Transverse colon (tissue), 4 donors: ENCODE measurements at regions not wholly inside any gene's neighbourhood (a gene's known extent, or its start where the extent isn't known, plus 50 kb on each side); places are given as distances from the start of the nearest gene placed in this dataset.

Source experiments
- DNase-seq: peaks from one replicate; pipeline ENCODE4 v3.0.0-alpha.2; 2019
- H3K27ac ChIP-seq, 4 donors: fragments of 200-600 bp; sonication (generic); 2 replicates each; pipeline ENCODE4 v1.5.1; 2016 to 2018; ENCODE audit warnings: inconsistent platforms in 4 of 4
- H3K27me3 ChIP-seq: fragments of 200-600 bp; sonication (generic); 2 replicates; pipeline ENCODE4 v1.5.1; 2017; ENCODE audit warnings: inconsistent platforms
- H3K36me3 ChIP-seq, 4 donors: fragments of 200-600 bp; sonication (generic); 2 replicates each; pipeline ENCODE4 v1.5.1; 2017 to 2019; ENCODE audit warnings: inconsistent platforms in 4 of 4
- H3K4me1 ChIP-seq, 4 donors: fragments of 200-600 bp; sonication (generic); 2 replicates each; pipeline ENCODE4 v1.5.1; 2017 to 2020; ENCODE audit warnings: inconsistent platforms in 4 of 4
- H3K4me3 ChIP-seq, 4 donors: fragments of 200-600 bp; sonication (generic); 1 replicate in 1 of 4; 2 replicates in 3 of 4; pipeline versions ENCODE4 v1.5.1 to v1.6.1; 2017 to 2019; ENCODE audit warnings: inconsistent platforms in 4 of 4
- H3K9me3 ChIP-seq, 2 donors: fragments of 200-600 bp; sonication (generic); 2 replicates each; pipeline ENCODE4 v1.5.1; 2017 to 2019; ENCODE audit warnings: inconsistent platforms in 2 of 2
- EP300 ChIP-seq: sonication (generic); formaldehyde crosslinking; IDR thresholded peaks from one replicate; pipeline ENCODE4 v1.6.1; 2017; ENCODE audit warnings: antibody characterized with exemption, low read depth
- POLR2A ChIP-seq: fragments of 450-650 bp; IDR thresholded peaks from one replicate; pipeline ENCODE4 v1.6.1; 2016; ENCODE audit warnings: antibody characterized with exemption, mild to moderate bottlenecking, moderate library complexity
- POLR2AphosphoS5 ChIP-seq, 3 donors: sonication (generic); formaldehyde crosslinking; IDR thresholded peaks; one replicate each; pipeline ENCODE4 v1.6.1; 2016; ENCODE audit warnings: antibody characterized with exemption in 3 of 3
- WGBS, 2 donors: methylation state at CpG; one replicate each; pipeline ENCODE4 v1.1.5; 2018; ENCODE audit warnings: low coverage in 1 of 2; 5-methylcytosine and 5-hydroxymethylcytosine counted together
- in situ Hi-C, 4 donors: fragments of 200-750 bp; cut with MboI; loops; one replicate each; pipeline versions ENCODE4 v1.15.0 to v1.15.1; 2017; ENCODE audit warnings: low sequenced_read_pairs in 3 of 4, low pct_ligation_motif_present in 1 of 4, low pct_unique_long_range_greater_than_20kb in 1 of 4
- intact Hi-C: fragments of 100-400 bp; cut with DNase I; formaldehyde crosslinking; loops from one replicate; pipeline ENCODE4 v1.15.1; 2023; ENCODE audit warnings: low total_unique reads
- TF ChIP-seq, protein P1 (sequence below), 5 experiments: fragments of 200-600 bp in 3 of 5; fragments of 450-650 bp in 2 of 5; sonication (generic) in 3 of 5; IDR thresholded peaks; 1 replicate in 2 of 5; 2 replicates in 3 of 5; pipeline ENCODE4 v1.5.1; 2016 to 2017; ENCODE audit warnings: antibody characterized with exemption in 5 of 5, inconsistent platforms in 3 of 5, mild to moderate bottlenecking in 2 of 5, moderate library complexity in 1 of 5

DNA sequence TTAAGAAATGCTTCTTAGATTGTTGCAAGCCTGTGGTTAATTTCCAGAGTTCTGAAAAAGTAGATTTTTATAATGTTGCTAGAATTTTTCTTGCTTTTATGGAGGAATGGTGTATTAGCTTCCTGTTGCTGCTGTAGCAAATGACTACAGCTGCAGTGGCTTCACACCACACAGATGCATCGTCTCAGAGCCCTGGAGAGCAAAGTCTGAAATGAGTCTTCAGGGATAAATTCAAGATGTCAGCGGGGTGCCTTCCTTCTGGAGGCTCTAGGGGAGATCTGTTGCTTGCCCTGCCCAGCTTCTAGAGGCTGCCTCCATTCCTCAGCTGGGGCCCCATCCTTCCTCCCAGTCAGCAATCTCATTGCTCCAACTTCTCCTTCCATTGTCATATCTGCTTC is 187.8 kb downstream of the ZNF516 start:
- no peaks in the 10 kb centered on the region for H3K9me3 ChIP-seq
- DNase-seq, result no peak
- H3K27me3 ChIP-seq, result no peaks in the 10 kb centered on the region
- no peak overlapping the region for H3K4me3 ChIP-seq
- in situ Hi-C loops (no loop called here), intact Hi-C loops (no loop called here)
- H3K36me3 ChIP-seq, result no peaks in the 10 kb centered on the region
- 79% methylated on average over 2 of the region's 2 CpGs; no CpG with 5 or more reads in 1 of the 2 donors for WGBS, 2 donors
- TF ChIP-seq, protein P1, sequence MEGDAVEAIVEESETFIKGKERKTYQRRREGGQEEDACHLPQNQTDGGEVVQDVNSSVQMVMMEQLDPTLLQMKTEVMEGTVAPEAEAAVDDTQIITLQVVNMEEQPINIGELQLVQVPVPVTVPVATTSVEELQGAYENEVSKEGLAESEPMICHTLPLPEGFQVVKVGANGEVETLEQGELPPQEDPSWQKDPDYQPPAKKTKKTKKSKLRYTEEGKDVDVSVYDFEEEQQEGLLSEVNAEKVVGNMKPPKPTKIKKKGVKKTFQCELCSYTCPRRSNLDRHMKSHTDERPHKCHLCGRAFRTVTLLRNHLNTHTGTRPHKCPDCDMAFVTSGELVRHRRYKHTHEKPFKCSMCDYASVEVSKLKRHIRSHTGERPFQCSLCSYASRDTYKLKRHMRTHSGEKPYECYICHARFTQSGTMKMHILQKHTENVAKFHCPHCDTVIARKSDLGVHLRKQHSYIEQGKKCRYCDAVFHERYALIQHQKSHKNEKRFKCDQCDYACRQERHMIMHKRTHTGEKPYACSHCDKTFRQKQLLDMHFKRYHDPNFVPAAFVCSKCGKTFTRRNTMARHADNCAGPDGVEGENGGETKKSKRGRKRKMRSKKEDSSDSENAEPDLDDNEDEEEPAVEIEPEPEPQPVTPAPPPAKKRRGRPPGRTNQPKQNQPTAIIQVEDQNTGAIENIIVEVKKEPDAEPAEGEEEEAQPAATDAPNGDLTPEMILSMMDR (IDR thresholded peaks at IDR 0.05), result no peak
- TF ChIP-seq POLR2AphosphoS5 (IDR thresholded peaks at IDR 0.05), result no peak
- TF ChIP-seq POLR2A, result no peak
- no peak for TF ChIP-seq EP300
- H3K4me1 ChIP-seq, result no peaks in the 10 kb centered on the region
- H3K27ac ChIP-seq, result no peak overlapping the region

DNA sequence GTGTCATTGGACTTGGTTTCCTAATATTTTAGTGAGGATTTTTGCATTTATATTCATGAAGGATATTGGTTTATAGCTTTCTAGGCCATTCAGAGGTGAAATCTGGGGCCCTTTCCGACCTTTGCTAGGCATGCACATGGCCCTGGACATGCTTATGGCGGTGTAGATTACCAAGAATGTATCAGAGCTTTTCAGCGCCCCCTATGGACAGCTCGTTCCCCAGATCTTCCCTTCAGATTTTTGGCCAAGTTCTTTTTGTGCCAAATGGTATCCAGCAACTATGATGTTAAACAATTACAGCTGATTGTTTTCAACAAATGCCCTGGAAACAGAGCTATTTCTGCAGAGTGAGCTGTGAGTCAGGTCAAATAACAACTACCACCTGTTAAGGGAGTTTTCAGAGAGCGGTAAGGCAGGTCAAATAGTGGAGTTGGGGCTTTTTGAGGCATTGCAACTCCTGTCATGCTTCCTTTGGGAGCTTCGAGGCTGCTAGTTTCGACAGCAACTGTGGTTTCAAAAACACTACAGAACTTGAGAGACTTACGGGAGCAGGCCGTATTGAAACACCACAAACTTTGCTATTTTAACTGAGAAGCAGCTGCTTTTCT is 188.3 kb downstream of the ZNF516 start:
- in situ Hi-C loops, result no loop called here
- 67 to 71% methylated on average over 3 to 9 of the region's 9 CpGs for WGBS, 2 donors
- intact Hi-C loops, result no loop called here

DNA sequence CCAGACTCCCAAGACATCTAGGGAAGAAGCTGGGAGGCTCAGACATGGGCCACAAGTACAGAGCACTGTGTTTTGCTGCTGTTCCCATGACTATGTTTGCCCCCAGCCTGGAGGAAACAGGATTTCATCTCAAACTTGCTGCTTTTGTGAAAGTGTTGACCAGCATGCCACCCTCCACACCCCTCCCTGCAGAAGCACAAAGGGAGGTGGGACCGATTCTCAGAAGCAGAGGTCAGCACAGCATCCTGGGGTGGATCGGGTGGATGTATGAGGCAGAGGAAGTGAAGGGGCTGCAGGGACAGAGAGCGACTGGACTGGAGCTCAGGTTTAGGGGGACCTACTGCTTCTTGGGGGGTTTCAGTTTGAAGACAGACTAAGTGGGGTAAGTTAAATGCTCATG is 209.2 kb downstream of the ZNF516 start:
- intact Hi-C loops (no loop called here), in situ Hi-C loops (loop anchor here in 1 of 4 donors (25.0 kb wide), 1 partner anchor 1876 kb away; no protein-coding TSS in a partner anchor)
- H3K27me3 ChIP-seq, result no peaks in the 10 kb centered on the region
- 40 to 68% methylated on average over 1 to 3 of the region's 3 CpGs for WGBS, 2 donors
- TF ChIP-seq POLR2A, result no peak
- TF ChIP-seq EP300, result no peak
- TF ChIP-seq, protein P1 (IDR thresholded peaks at IDR 0.05), result no peak
- no peak for TF ChIP-seq POLR2AphosphoS5 (IDR thresholded peaks at IDR 0.05)
- DNase-seq, result no peak
- H3K27ac ChIP-seq, result no peak overlapping the region
- no peaks in the 10 kb centered on the region for H3K36me3 ChIP-seq
- peaks cover 0 to 3% of the 10 kb centered on the region in 2 donors for H3K9me3 ChIP-seq
- no peaks in the 10 kb centered on the region for H3K4me1 ChIP-seq
- H3K4me3 ChIP-seq, result no peak overlapping the region

More for the DNA sequence above, 188.3 kb downstream of the ZNF516 start:
- Histone ChIP-seq H3K9me3 (no peaks in the 10 kb centered on the region), H3K4me1 (no peaks in the 10 kb centered on the region), H3K36me3 (no peaks in the 10 kb centered on the region), H3K27me3 (no peaks in the 10 kb centered on the region), H3K27ac (no peak overlapping the region), H3K4me3 (no peak overlapping the region)
- DNase-seq, result no peak
- TF ChIP-seq POLR2A, result no peak
- TF ChIP-seq POLR2AphosphoS5 (IDR thresholded peaks at IDR 0.05), result no peak
- TF ChIP-seq, protein P1 (IDR thresholded peaks at IDR 0.05), result no peak
- no peak for TF ChIP-seq EP300

DNA sequence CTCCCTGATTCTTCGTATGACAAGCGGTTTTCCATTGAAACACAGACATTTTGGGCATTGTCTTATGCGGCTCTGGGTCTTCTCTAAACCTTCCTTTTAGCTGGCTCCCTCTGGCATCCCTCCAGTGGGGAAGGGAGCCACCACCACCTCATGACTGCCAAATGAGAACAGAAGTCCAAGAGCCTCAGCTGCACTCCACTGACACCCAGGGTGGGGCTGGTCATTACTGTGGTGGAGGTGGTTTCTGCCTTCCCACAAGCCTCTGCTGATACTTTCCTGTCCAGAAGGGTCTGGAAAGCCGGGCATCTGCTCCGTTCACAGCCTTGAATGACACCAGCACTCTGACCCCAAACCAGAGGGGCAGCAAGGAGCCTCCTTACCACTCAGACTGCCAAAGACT is 213.5 kb downstream of the ZNF516 start:
- no peak for TF ChIP-seq POLR2A
- TF ChIP-seq POLR2AphosphoS5 (IDR thresholded peaks at IDR 0.05), result no peak
- TF ChIP-seq EP300, result no peak
- TF ChIP-seq, protein P1 (IDR thresholded peaks at IDR 0.05), result no peak
- no peak overlapping the region for H3K4me3 ChIP-seq
- no peaks in the 10 kb centered on the region for H3K9me3 ChIP-seq
- no peaks in the 10 kb centered on the region for H3K36me3 ChIP-seq
- no peaks in the 10 kb centered on the region for H3K27me3 ChIP-seq
- 62 to 76% methylated on average over 3 to 5 of the region's 5 CpGs for WGBS, 2 donors
- intact Hi-C loops, result no loop called here
- no peak overlapping the region for H3K27ac ChIP-seq
- H3K4me1 ChIP-seq, result no peaks in the 10 kb centered on the region
- in situ Hi-C loops, result loop anchor here in 1 of 4 donors (25.0 kb wide), 1 partner anchor 1881 kb away; no protein-coding TSS in a partner anchor
- DNase-seq, result no peak
